Loucy (cell line): ENCODE measurements at regions not wholly inside any gene's neighbourhood (a gene's known extent, or its start where the extent isn't known, plus 50 kb on each side); places are given as distances from the start of the nearest gene placed in this dataset.

Experiments used
- H2AFZ ChIP-seq: fragments of 200-600 bp; sonication (generic); 2 replicates; pipeline ENCODE4 v1.6.0; 2016; ENCODE audit warnings: antibody characterized with exemption, mild to moderate bottlenecking, low read length, moderate library complexity
- H3F3A ChIP-seq: fragments of 200-600 bp; 2 replicates; pipeline ENCODE4 v1.6.0; 2016; ENCODE audit warnings: antibody characterized with exemption, low read depth, mild to moderate bottlenecking
- H3K27me3 ChIP-seq: fragments of 200-600 bp; sonication (generic); 2 replicates; pipeline ENCODE4 v1.6.1; 2014; ENCODE audit warnings: low read length, mild to moderate bottlenecking; ENCODE audit not compliant: insufficient read depth, poor library complexity, severe bottlenecking
- H3K36me3 ChIP-seq: fragments of 200-600 bp; sonication (generic); 2 replicates; pipeline ENCODE4 v1.6.1; 2016; ENCODE audit warnings: low read length; ENCODE audit not compliant: insufficient read depth
- H3K4me1 ChIP-seq: fragments of 200-600 bp; sonication (generic); 2 replicates; pipeline ENCODE4 v1.5.1; 2014; ENCODE audit warnings: low read length, mild to moderate bottlenecking; ENCODE audit not compliant: insufficient read depth, poor library complexity, severe bottlenecking
- H3K4me2 ChIP-seq: fragments of 200-600 bp; sonication (generic); 2 replicates; pipeline ENCODE4 v1.6.0; 2014; ENCODE audit warnings: antibody characterized with exemption, low read length, low read depth, mild to moderate bottlenecking; ENCODE audit not compliant: poor library complexity, severe bottlenecking
- H3K4me3 ChIP-seq: fragments of 200-600 bp; sonication (generic); 2 replicates; pipeline ENCODE4 v1.5.1; 2014; ENCODE audit warnings: low read length, mild to moderate bottlenecking, mixed read lengths; ENCODE audit not compliant: poor library complexity, severe bottlenecking
- H3K79me2 ChIP-seq: fragments of 200-600 bp; sonication (generic); 2 replicates; pipeline ENCODE4 v1.6.1; 2014; ENCODE audit warnings: low read length; ENCODE audit not compliant: insufficient read depth
- H3K9ac ChIP-seq: fragments of 200-600 bp; sonication (generic); 2 replicates; pipeline ENCODE4 v1.6.0; 2014; ENCODE audit warnings: mild to moderate bottlenecking, low read depth, low read length, moderate library complexity; ENCODE audit not compliant: poor library complexity, severe bottlenecking
- H3K9me2 ChIP-seq: fragments of 200-600 bp; sonication (generic); replicated peaks from 2 replicates; pipeline ENCODE4 v1.6.1; 2016; ENCODE audit warnings: low read depth, low read length, mixed read lengths
- H3K9me3 ChIP-seq: fragments of 200-600 bp; sonication (generic); 2 replicates; pipeline ENCODE4 v1.6.1; 2014; ENCODE audit warnings: mild to moderate bottlenecking, antibody characterized with exemption, low read length, low read depth; ENCODE audit not compliant: insufficient read depth
- H4K20me1 ChIP-seq: fragments of 200-600 bp; sonication (generic); 2 replicates; pipeline ENCODE4 v1.6.0; 2014; ENCODE audit warnings: antibody characterized with exemption, low read length, mild to moderate bottlenecking; ENCODE audit not compliant: insufficient read depth, poor library complexity, severe bottlenecking
- CTCF ChIP-seq: fragments of 200-600 bp; sonication (generic); conservative IDR thresholded peaks from 2 replicates; pipeline ENCODE4 v1.5.1; 2014; ENCODE audit warnings: mild to moderate bottlenecking, antibody characterized with exemption, low read length
- EZH2phosphoT487 ChIP-seq: fragments of 200-600 bp; IDR thresholded peaks from 2 replicates; pipeline ENCODE4 v1.6.1; 2018; ENCODE audit warnings: antibody characterized with exemption, mild to moderate bottlenecking, moderate library complexity, borderline replicate concordance

GRCh38 chr18:47557160-47557559, 305.7 kb upstream of the SKOR2 start:
- Histone ChIP-seq H3K4me3 (no peak overlapping the region), H3K9me3 (no peaks in the 10 kb centered on the region), H3K79me2 (no peaks in the 10 kb centered on the region), H2AFZ (no peak overlapping the region), H3K4me1 (peaks cover 6% of the 10 kb centered on the region), H3K36me3 (no peaks in the 10 kb centered on the region), H3K27me3 (no peaks in the 10 kb centered on the region), H3K4me2 (no peak overlapping the region), H3F3A (no peaks in the 10 kb centered on the region), H3K9me2 (no peaks in the 10 kb centered on the region), H3K9ac (no peak overlapping the region), H4K20me1 (no peaks in the 10 kb centered on the region)
- TF ChIP-seq EZH2phosphoT487 (no peak), CTCF (no peak)

- Histone ChIP-seq H3F3A (no peaks in the 10 kb centered on the region), H3K4me2 (no peak overlapping the region), H3K79me2 (no peaks in the 10 kb centered on the region), H2AFZ (no peak overlapping the region), H3K36me3 (no peaks in the 10 kb centered on the region), H3K9ac (no peak overlapping the region), H3K9me3 (no peaks in the 10 kb centered on the region), H3K4me1 (peaks cover 3% of the 10 kb centered on the region), H3K4me3 (no peak overlapping the region), H3K9me2 (no peaks in the 10 kb centered on the region), H4K20me1 (no peaks in the 10 kb centered on the region), H3K27me3 (no peaks in the 10 kb centered on the region)
- TF ChIP-seq CTCF (no peak), EZH2phosphoT487 (no peak)
Measured at GRCh38 chr18:47552783-47553182, 301.3 kb upstream of the SKOR2 start.

- Histone ChIP-seq H3K27me3 (no peaks in the 10 kb centered on the region), H3K9me3 (no peaks in the 10 kb centered on the region), H3K36me3 (no peaks in the 10 kb centered on the region), H3K9ac (no peak overlapping the region), H4K20me1 (no peaks in the 10 kb centered on the region), H3K4me3 (no peak overlapping the region), H2AFZ (no peak overlapping the region), H3K9me2 (no peaks in the 10 kb centered on the region), H3K79me2 (no peaks in the 10 kb centered on the region), H3K4me1 (no peaks in the 10 kb centered on the region), H3K4me2 (no peak overlapping the region), H3F3A (no peaks in the 10 kb centered on the region)
- TF ChIP-seq EZH2phosphoT487 (no peak), CTCF (no peak)
Measured at GRCh38 chr18:47550611-47551010, 299.2 kb upstream of the SKOR2 start.
